ENCODE measurements at regions not wholly inside any gene's neighbourhood (a gene's known extent, or its start where the extent isn't known, plus 50 kb on each side); places are given as distances from the start of the nearest gene placed in this dataset.

DNA sequence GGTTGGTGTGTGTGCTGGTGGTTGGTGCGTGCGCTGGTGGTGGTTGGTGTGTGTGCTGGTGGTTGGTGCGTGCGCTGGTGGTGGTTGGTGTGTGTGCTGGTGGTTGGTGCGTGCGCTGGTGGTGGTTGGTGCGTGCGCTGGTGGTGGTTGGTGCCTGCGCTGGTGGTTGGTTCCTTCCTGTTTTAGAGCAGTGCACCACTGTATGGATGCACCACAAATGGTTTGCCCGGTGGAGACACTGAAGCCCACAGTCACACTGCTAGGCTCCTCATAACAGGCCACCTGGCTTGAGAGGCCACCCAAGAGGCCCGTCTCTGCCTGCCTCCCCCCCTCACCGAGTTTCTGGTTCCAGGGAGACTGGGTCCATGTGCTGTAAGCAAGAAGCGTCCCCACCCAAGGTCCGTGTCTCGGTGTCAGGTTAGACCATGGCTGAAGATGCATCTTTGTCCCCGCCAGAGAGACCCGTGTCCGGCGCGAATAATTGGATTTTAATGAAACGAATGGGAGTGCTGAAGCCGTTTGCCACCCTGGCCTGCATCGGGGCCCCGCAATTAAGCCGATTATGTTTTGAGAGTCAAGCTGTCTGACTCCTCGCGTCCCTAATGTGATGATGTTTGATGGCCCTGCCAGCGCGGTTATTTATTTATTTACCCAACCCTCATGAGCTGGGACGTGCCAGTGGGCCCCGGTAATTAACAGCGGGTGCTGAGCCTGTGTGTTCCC lies 161.3 kb upstream of the GSE1 start:
- intact Hi-C loops (cut with micrococcal nuclease): no loop called here

DNA sequence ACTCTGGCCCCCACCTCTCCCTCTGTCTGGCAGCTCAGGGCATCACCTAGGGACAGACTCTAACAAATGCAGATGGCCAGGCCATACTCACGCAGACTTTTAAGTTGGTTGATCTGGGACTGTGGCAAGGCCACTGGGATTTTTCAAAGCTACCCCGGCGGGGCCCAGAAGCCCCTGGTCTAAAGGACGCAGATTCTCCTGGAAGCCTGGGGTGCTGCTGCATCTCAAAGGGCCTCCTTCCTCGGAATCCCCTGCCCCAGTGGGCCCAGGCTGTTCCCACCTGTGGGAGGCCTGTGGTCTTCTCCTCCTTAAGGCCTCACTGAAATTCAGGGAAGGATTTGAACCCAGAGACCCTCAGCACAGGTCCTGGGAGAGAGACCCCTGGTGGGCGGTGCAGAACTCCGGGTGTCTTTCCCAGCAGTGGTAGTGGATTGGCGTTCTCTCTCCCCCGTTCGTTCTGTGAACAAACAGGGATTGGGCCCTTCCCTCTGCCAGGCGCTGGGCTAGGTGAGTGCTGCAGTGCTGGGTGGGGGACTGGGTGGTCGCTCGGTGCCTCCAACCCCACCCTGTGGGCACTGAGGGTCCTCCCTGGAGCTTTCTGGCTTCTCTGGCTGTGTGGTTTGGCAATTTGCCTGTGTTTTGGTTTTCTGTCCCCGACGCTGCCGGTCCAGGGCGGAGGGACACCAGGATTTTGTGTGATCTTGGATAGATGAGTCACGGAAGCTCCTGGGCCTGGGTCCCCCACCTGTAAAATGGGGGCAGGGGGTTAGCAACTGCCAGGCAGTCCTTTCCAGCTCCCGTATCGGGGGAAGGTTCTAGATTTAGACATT lies 160.5 kb upstream of the GSE1 start:
- intact Hi-C loops (cut with micrococcal nuclease): no loop called here

DNA sequence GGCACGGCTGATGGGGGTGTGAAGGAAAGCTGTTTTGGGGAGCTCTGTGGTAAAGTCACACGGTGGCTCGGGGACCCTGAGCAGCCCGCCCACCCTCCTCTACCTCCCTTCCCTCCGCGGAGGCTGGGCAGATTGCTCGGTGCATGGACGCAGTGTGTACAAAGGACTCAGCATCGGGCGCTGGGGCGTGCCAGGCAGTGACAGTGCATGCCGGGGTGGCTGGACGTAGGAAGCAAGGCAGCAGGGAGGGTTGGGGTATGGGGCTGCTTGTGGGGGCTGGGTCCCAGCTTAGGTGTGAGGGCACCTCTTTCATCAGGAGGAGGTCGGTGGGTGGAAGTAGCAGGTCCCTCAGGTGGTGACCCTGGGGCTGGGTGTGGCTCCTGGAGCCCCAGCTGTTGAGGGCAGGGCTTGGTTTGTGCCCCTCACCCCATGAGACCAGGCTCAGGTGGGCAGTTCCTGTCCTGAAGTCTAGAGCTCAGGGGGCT lies 159.9 kb upstream of the GSE1 start:
- intact Hi-C loops (cut with micrococcal nuclease): no loop called here

DNA sequence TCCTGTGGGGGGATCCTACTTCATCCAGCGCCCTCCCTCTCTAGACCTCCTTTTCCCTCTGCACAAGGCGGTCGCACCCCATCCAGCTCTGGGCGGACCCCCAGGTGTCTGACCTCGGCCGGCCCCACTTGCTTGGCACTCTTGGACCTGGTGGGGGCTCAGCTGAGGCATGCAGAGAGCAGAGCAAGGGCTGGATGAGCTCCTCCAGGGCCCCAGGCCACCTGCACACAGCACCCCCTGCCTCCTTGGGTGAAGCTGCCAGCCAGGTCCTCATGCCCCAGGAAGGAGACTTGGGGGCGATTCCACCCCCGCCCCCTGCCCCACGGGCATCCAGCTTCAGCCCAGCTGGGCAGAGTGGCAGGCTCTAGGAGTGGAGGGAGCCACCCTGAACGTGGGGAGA lies 159.4 kb upstream of the GSE1 start:
- intact Hi-C loops (cut with micrococcal nuclease): no loop called here

DNA sequence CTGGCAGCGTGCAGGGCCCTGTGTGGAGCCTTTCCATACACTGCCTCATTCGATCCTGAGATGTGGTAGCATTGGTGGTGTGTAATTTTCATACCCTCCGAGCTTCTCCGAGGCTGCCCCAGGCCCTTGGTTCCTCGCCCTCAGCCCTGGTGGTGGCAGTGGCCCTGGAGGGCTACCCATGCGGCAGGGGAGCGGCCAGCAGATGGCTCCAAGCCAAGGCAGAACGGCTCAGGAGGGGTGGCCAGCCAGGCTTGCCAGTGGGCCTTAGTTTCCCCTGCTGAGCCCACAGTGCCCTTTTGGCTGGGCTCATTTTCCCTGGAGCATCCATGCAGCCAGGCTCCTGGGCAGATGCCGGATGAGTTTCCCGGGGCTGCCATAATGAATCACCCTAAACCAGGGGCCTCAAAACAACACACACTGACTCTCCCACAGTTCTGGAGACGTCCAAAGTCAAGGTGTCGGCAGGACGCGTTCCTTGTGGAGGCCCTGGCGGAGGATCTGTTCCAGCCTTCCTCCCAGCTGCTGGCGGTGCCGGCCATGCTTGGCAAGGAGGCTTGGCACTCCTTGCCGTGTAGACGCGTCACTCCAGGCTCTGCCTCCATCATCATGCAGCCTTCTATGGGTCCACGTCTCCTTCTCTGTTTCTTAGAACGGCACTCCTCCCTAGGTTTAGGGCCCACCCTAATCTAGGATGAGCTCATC lies 158.8 kb upstream of the GSE1 start:
- intact Hi-C loops (cut with micrococcal nuclease): no loop called here

DNA sequence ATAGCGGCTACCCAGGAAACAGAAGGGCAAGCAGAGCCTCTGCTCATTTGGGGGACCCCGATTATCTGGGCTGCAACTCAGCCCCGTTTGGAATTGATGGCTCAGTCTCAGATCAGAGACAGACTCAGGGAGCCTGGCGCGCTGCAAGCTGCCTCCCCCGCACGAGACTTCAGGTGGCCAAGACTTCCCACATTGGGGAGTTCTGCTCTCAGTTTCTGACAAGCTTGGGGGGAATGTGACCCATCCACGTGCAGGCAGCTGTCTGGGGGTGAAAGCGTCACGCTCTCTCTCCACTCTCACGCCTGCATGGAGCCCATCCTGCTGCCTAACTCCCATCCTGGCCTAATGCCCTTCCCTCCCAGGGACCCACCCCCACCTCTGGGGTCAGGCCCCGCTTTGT lies 157.6 kb upstream of the GSE1 start:
- intact Hi-C loops (cut with micrococcal nuclease): no loop called here

DNA sequence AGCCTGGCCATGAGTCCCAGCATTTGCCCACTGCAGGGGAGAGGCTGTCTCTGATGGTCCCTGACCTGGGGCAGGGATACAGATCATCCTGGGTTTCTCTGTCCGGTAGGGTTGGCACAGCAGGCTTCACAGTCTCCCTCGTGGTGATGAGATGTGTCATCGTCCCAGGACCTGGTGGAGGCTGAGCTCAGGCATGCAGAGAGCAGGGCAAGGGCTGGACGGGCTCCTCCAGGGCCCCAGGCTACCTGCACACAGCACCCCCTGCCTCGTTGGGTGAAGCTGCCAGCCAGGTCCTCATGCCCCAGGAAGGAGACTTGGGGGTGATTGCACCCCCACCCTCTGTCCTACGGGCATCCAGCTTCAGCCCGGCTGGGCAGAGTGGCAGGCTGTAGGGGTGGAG lies 155.8 kb upstream of the GSE1 start:
- intact Hi-C loops (cut with micrococcal nuclease): no loop called here

DNA sequence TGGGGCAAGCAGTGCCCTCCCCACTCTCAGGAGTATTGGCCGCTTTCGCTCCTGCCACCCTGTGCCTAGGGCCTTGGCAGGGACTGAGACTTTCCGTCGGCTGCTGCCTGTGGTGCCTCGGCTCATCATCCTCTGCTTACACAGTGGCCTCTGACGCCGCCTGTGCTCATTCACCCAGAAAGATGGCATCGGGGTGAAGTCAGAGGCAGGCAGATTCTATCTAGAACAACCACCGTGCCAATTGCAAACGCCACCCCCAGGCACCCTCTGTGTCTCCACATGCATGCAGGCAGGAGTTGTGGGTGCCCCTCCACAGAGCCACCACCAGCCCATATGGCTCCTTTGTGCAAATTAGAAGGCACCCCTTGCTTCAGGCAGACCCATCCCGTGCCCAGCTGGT lies 154.2 kb upstream of the GSE1 start:
- intact Hi-C loops (cut with micrococcal nuclease): no loop called here

DNA sequence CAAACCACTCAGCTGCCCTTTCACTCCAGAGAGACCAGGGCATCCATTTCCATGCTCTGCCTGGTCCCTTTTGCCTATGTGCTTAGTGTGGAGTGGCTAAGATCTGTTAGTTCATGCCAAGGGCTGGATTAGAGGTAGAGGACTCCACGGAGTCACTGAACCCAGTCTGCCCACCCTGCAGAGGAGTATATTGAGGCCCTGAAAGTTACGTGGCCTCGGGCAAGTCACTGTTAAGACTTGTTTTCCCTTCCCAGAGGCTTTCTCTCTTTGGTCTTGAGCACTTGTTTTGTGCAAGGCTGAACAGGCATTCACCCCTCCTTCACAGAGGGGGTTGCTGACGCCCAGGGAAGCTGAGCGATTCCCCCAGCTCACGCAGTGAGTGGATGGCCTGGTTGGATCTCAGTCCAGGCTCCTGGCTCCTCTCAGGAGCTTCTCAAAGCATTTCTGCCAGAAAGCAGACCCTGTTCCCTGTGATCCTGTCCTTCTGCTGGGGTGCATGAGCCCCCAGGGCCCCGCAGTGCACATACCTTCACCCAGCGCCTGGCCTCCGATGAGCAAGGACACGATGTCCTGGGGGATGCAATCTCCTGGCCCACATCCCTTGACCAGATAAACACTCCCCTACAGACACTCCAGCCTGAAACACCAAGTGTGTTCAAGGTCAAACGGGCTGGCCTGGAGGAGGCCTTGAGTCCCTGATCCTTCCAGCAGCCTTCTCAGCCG lies 153.4 kb upstream of the GSE1 start:
- intact Hi-C loops (cut with micrococcal nuclease): no loop called here

DNA sequence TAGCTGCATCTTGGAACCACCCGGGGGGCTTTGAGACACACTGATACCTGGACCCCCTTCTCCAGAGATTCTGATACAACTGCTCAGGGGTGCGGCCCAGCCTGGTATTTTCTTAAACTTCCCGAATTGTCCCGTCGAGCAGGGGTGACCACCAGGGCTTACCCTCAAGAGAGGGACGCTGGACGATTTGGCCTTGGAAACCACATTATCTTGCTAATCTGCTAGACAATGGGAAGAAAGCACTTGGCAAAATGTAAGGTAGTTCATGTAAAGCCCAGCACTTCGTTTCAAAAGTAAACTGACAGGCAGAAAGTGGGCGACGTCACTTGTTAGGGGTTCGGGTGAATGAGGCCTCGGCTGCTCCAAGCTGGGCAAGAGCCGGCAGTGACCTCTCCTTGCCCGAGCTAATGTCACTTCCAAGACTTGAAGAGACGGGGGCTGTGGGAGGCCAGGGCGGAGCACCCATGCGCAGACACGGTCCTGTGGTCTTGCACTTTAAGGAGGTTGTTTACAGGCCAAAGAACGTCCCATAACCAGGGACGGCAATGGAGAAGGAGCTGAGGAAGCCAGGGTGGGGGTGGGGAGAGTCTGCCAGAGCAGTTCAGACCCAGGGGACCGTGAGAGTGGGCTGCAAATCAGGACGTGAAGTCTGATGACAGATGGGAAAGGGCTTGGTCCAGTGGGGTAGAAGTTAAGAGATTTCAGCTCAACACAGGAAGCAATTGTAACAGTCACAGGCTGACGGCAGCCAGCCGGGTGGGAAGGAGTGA lies 152.7 kb upstream of the GSE1 start:
- intact Hi-C loops (cut with micrococcal nuclease): no loop called here

DNA sequence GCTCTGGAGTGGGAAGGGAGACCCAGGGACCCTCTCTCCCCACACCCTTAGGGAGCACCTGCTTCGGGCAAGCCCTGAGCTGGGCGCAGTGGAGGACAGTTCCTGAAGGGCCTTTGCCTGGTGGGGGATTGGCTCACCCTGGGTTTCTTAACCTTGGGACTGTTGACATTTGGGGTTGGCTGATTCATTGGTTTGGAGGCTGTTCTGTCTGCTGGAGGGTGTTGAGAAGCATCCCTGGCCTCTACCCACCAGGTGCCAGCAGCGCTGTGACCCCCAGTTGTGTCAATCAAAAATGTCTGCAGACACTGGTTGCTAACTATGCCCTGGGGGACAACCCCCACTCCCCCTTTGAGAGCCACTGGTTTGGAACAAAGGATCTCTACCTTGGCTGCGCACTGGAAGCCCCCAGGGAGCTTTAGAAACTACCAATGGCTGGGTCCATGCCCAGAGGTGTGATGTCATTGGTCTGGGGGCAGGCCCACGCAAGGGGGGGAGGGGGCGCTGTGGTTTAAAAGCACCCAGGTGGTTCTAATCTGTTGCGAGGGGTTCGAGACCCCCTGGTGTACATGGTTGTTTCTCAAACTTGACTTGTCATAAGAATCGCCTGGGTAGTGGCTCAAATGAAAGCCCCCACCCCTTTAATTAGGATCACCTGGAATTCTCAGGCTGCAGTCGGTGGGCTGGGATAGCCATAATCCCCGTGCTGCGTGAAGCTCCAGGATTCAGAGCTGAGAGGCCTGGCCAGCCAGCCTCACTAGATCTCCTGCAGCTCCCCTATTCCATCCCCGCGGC lies 151.9 kb upstream of the GSE1 start:
- intact Hi-C loops (cut with micrococcal nuclease): no loop called here

DNA sequence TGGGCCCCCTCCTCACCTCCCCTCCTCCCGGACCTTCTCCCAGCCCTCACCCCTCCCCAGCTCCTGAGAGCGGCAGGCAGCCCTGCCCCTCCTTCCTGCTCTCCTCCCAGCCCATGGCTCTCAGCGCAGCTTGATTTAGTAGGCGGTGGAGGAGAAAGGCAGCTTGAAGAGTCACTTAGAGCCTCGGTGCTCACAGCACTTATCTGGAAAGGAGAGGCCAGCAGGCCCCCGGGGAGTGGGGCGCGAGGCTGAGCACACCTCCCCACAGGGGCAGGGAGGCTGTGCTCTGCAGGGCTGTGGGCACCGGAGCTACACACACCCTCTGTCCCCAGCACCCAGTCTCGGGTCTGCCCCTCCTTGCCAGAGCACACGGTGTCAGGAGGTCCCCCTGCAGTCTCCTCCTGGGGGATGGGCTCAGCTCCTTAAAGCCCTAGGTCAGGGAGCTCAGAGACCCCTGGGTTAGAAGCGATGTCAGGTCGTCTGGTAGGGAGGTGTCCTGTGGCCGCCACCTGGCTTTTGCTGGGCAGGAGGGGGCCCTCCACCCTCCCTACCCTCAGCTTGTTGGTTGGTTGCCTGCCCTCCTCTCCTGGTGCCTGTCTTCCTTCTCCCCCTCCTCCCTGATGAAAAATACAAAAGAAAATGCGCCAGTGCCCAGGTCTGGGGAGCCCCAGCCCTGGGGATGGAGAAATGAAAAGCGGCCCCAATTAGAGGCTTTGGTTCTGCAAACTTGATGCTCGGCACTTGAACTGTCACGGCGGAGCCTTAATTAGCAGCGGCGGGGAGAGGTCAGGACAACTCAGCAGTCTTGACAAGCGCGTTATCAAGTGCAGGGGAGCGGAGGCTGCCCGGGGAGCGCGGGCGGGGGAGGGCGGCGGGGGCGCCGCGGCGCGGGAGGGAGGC lies 151.1 kb upstream of the GSE1 start:
- intact Hi-C loops (cut with micrococcal nuclease): no loop called here

DNA sequence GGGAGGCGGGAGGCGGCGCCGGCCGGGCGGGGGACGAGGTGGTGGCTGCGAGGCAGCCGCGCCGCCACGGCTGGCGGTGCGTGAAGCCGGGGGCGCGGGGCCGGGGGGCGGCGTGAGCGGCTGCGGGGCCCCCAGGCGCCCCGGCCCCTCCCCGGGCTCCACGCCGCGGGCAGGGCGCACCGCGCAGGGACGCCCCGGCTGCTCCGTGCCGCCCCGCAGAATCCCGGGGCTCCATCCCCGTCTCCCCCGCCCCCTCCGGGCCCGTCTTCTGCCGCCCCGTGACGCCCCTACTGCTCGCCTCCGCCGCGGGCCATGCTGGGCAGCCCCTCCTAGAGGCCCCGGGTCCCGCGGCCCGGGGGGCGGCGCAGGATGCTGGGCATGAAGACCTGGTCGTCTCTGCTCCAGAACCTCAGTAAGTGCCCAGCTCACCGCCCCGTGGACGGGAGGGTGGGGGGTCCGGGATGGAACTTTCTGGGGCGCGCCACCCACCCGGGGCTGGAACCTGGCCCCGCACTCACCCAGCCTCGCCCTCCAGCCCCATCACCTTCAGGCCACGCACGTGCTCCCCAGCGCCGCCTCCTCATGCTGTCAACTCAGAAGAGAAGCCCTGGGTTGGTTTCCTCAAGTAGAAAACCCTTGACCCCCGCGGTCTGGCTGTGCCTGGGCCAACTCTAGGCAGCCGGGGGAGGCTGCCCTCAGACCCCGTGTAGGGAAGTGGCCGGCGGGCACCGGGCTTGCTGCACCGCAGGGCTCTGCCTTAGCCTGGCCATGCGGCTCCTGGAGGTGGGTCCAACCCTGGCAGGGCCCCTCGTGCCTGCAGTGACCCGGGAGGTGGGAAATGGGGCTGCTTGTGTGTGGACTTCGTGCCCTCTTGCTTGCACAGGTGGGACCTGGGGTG lies 150.2 kb upstream of the GSE1 start:
- intact Hi-C loops (cut with micrococcal nuclease): no loop called here

DNA sequence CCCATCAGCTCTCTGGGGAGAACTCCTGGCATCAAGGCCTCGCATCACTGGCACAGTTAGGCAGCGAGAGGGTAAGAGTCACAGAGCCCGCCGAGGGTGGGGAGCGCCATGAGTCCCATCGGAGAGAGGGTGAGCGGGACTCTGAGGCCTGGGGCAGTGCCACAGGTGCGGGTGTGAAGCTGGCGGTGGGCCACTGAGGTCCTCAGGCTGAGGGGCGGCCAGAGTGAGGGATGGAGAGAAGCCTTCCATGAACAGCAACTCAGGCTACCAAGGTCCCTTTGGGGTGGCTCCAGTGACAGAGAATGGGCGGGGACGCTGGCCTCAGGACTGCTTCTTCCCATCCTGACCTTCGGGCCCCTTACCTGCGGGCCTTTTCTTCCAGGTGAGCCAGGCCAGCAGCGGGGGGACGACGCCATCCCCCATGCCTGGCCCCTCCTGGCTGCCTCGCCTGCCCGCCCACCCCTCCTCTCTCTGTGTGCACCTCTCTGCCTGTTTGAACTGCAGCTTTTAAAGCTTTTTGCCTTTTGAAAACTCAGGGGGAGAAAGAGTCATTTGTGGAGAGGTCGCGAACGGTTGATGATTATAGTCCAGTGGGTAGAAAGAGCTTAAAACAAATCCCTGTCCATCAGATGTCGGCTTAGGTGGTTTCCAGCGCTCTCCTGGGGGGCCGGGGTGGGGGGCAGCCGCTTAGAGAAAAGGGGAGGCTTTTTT lies 149.3 kb upstream of the GSE1 start:
- intact Hi-C loops (cut with micrococcal nuclease): no loop called here

DNA sequence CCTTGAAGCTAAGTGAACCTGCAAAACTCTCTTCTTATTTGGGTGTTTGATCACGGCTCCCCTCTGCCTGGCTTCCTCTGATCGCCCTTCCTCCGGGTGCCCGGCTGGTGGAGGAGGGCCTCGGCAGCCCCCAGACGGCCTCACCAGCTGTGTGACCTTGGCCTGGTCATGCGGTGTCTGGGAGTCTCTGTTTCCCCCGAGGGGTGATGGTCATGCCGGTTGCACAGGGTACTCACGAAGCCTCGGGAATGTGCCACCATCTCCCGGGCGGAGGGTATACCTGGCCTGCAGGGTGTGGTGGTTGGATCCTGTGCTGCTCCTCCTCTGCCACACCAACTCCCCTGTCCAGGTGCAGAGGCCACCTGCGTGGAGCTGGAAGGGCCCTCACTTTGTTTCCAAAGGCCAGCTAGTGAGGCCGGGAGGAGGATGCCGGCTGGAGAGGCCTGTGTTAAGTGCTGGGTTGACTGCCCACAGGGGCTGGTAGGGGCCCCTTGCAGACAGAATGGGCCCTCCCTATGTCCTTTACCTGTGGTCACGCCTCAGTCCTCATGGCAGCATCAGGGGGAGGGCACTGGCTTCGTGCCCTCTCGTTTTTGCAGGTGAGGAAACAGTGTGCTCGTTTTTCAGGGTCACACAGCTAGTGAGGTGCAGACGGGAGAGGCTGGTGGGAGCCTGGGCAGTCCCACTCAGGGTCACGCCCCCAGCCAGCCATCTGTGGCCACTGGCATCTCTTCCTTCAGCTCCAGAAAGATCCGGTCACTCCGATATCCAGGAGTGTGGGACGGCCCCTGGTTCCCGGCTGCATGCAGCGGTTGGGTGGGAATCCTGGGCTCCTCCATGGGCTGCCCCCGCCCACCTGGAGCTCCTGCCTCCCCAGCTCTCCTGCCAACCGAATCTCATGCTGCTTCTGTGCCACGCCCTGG lies 148.5 kb upstream of the GSE1 start:
- intact Hi-C loops (cut with micrococcal nuclease): no loop called here
